Heart right ventricle (tissue), 16 donors: ENCODE measurements at regions not wholly inside any gene's neighbourhood (a gene's known extent, or its start where the extent isn't known, plus 50 kb on each side); places are given as distances from the start of the nearest gene placed in this dataset.

Experiments
- ATAC-seq, 8 donors: fragments of 200-7000 bp; cut with Tn5 transposase; one replicate each; pipeline ENCODE4 v1.9.1; 2020; ENCODE audit warnings: mild to moderate bottlenecking in 8 of 8, moderate library complexity in 8 of 8, moderate number of reproducible peaks in 1 of 8
- DNase-seq, 2 donors: peaks; one replicate each; pipeline ENCODE4 v3.0.0-alpha.2; 2020
- H3K27ac ChIP-seq, 10 donors: fragments of 200-600 bp; sonication (generic) in 2 of 10; one replicate each; pipeline versions ENCODE4 v1.5.0 to v1.8.0; 2020 to 2022; ENCODE audit warnings: mild to moderate bottlenecking in 3 of 10
- H3K27me3 ChIP-seq, 7 donors: fragments of 200-600 bp; one replicate each; pipeline ENCODE4 v1.8.0; 2021 to 2022; ENCODE audit warnings: mild to moderate bottlenecking in 2 of 7
- H3K36me3 ChIP-seq, 9 donors: fragments of 200-600 bp; sonication (generic) in 1 of 9; one replicate each; pipeline versions ENCODE4 v1.5.0 to v1.8.0; 2020 to 2022; ENCODE audit warnings: mild to moderate bottlenecking in 2 of 9
- H3K4me1 ChIP-seq, 9 donors: fragments of 200-600 bp; sonication (generic) in 1 of 9; one replicate each; pipeline versions ENCODE4 v1.5.0 to v1.8.0; 2020 to 2022; ENCODE audit warnings: mild to moderate bottlenecking in 4 of 9
- H3K4me3 ChIP-seq, 10 donors: fragments of 200-600 bp; sonication (generic) in 2 of 10; one replicate each; pipeline versions ENCODE4 v1.5.0 to v1.8.0; 2020 to 2022; ENCODE audit warnings: mild to moderate bottlenecking in 7 of 10, moderate library complexity in 2 of 10
- H3K9me3 ChIP-seq, 11 donors: fragments of 200-600 bp in 10 of 11; sonication (generic) in 2 of 11; one replicate each; pipeline versions ENCODE4 v1.5.0 to v1.8.0; 2013 to 2022; ENCODE audit warnings: mild to moderate bottlenecking in 2 of 11, control low read depth in 1 of 11, moderate library complexity in 1 of 11
- WGBS, 2 donors: extraction: QIAGEN DNeasy Blood & Tissue Kit; methylation state at CpG; one replicate each; pipeline ENCODE4 v1.1.7; 2013; ENCODE audit warnings: inconsistent platforms in 1 of 2; 5-methylcytosine and 5-hydroxymethylcytosine counted together
- intact Hi-C, 10 donors: fragments of 100-400 bp; cut with DNase I; formaldehyde crosslinking; loops; one replicate each; pipeline versions ENCODE4 v1.11.1 to v1.14.2; 2022
- TF ChIP-seq, protein P1 (sequence below), 9 donors: fragments of 200-600 bp; sonication (generic) in 2 of 9; IDR thresholded peaks; one replicate each; pipeline versions ENCODE4 v1.5.0 to v1.8.0; 2021 to 2022; ENCODE audit warnings: antibody characterized with exemption in 9 of 9, mild to moderate bottlenecking in 5 of 9, moderate library complexity in 1 of 9
- donor health status: Arrhythmogenic right ventricular cardiomyopathy.
- donor health status: ischemic (EF 13 %, LVEDD 7.1; RV severe dilation, severe dysfunction).
- donor health status: healthy with polysubstance abuse.
- donor health status: DM: no; HTN: yes; CAD: no.
- donor health status: DM: no; HTN: no; CAD: no.
- donor health status: ischemic (EF 25% LVEDD 6.9; RV normal size, moderate dysfunction).
- donor health status: ischemic (EF 25% LVEDD 5.7; RV mildly dilated, moderate dysfunction).
- donor health status: healthy.
- donor health status: DM: yes; HTN: yes; CAD: no.
- donor health status: Ischemic cardiomyopathy.
- donor health status: ischemic (EF 35%, LVEDD 5.7; RV mildly dilated, moderate dysfunction).
- donor health status: nonischemic (EF 11% LVEDD 7.7; RV severe dilation, severe dysfunction).
- donor health status: DM: yes; HTN: yes; CAD: no.
- donor health status: PGD.
- donor health status: ischemic (EF 29% LVEDD 5.4; RV normal size, mild dysfunction).
- donor health status: nonischemic (EF 23%, LVEDD 6.1; RV moderate dilation, normal function).

DNA sequence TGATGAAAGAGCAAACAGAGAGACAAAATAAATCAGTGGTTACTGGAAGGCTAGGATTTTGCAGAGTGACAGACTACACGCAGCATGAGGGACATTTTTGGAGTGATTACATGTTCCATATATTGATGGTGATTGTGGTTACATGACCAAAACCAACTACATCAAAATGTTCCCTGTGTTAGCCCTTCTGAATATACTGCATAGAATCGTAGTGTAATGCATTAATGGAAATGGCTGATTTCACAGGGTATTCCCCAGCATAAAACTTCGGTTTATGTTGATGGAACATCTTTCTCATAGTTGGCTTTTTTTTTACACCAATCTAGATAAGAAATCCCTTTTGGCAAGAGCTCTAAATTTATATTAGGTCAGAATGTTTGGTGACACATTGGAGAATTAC is 191.3 kb upstream of the CMC1 start:
- no peak for ATAC-seq
- 73 to 79% methylated on average over 3 of the region's 3 CpGs for WGBS, 2 donors

DNA sequence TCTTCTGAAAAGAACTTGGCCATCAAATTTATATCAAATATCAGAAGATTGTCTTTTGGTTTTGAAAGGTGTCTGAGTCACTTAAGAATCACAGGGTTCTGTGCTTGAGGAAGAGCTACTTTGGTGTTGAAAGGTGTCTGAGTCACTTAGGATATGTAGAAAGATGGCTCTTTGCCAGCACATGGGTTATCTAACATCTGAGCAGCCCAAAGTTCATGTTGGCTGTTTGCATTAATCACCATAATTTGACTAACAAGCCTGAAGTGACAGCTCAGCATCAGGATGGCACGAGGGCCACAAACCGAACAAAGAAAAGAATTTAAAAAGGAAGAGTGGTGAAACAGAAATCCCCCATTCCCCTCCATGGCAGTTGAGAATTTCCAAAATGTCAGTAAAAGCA is 190.5 kb upstream of the CMC1 start:
- 75 to 87% methylated on average over 2 of the region's 2 CpGs for WGBS, 2 donors
- Histone ChIP-seq H3K9me3 (no peaks in the 10 kb centered on the region), H3K4me3 (no peak overlapping the region), H3K27me3 (peaks cover 0 to 3% (median 0%) of the 10 kb centered on the region in 7 donors), H3K36me3 (no peaks in the 10 kb centered on the region), H3K27ac (no peak overlapping the region), H3K4me1 (no peaks in the 10 kb centered on the region)
- TF ChIP-seq, protein P1, sequence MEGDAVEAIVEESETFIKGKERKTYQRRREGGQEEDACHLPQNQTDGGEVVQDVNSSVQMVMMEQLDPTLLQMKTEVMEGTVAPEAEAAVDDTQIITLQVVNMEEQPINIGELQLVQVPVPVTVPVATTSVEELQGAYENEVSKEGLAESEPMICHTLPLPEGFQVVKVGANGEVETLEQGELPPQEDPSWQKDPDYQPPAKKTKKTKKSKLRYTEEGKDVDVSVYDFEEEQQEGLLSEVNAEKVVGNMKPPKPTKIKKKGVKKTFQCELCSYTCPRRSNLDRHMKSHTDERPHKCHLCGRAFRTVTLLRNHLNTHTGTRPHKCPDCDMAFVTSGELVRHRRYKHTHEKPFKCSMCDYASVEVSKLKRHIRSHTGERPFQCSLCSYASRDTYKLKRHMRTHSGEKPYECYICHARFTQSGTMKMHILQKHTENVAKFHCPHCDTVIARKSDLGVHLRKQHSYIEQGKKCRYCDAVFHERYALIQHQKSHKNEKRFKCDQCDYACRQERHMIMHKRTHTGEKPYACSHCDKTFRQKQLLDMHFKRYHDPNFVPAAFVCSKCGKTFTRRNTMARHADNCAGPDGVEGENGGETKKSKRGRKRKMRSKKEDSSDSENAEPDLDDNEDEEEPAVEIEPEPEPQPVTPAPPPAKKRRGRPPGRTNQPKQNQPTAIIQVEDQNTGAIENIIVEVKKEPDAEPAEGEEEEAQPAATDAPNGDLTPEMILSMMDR (IDR thresholded peaks at IDR 0.05): no peak
- DNase-seq (no peak), ATAC-seq (no peak)
- intact Hi-C loops: no loop called here

More for the DNA sequence above, 191.3 kb upstream of the CMC1 start:
- no peak overlapping the region for H3K4me3 ChIP-seq
- no peaks in the 10 kb centered on the region for H3K4me1 ChIP-seq
- no peaks in the 10 kb centered on the region for H3K27me3 ChIP-seq
- no peak for DNase-seq
- no peak overlapping the region for H3K27ac ChIP-seq
- H3K9me3 ChIP-seq: no peaks in the 10 kb centered on the region
- no peaks in the 10 kb centered on the region for H3K36me3 ChIP-seq
- TF ChIP-seq, protein P1 (IDR thresholded peaks at IDR 0.05): no peak
- intact Hi-C loops: no loop called here

DNA sequence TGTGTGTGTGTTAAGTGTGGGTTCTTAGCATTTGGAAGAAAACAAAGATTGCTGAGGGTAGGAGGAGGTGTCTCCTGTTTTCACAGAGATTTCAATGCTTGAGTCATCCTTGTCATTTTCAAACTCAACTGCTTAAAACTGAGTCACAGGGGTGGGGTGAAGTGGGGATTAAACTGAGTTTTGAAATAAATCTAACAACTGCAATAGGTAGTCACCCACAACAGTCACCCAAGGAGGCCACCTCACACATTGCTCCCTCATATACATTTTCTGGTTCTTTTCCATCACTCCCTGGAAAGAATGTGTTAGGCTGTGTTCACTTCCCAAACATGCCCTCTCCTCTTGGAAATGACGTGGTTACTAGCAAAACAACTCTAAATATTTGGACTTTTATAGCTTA is 187.7 kb upstream of the CMC1 start:
- no peak for DNase-seq
- H3K36me3 ChIP-seq: no peaks in the 10 kb centered on the region
- H3K9me3 ChIP-seq: no peaks in the 10 kb centered on the region
- H3K4me1 ChIP-seq: no peaks in the 10 kb centered on the region
- 24 to 29% methylated on average over 1 of the region's 1 CpG for WGBS, 2 donors
- no peak for ATAC-seq
- no peak overlapping the region for H3K4me3 ChIP-seq
- peaks cover 0 to 4% (median 0%) of the 10 kb centered on the region in 7 donors for H3K27me3 ChIP-seq
- intact Hi-C loops: no loop called here
- TF ChIP-seq, protein P1 (IDR thresholded peaks at IDR 0.05): no peak
- H3K27ac ChIP-seq: no peak overlapping the region

DNA sequence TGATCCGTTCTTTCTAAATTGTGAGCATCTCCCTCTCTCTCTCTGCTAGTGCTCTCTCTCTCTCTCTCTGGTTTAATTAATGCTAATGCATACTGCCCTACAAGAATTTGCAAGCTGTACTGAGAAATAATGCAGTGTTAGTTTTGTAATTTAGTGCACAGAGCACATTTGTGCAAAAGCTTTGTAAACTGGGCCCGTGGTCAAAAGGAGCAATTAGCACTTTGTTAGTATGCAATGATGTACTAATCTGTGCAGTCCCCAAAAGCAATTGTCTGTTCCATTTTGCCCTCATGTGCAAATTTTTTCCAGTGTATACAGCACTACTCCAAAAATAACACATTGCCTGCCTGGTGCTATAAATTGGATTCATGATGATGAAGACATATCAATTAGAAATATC is 184.6 kb upstream of the CMC1 start:
- ATAC-seq (no peak), DNase-seq (no peak)
- intact Hi-C loops: no loop called here
- Histone ChIP-seq H3K9me3 (no peaks in the 10 kb centered on the region), H3K4me1 (no peaks in the 10 kb centered on the region), H3K27ac (no peak overlapping the region), H3K27me3 (peaks cover 0 to 4% (median 0%) of the 10 kb centered on the region in 7 donors), H3K4me3 (no peak overlapping the region), H3K36me3 (no peaks in the 10 kb centered on the region)
- TF ChIP-seq, protein P1 (IDR thresholded peaks at IDR 0.05): no peak
- WGBS, 2 donors: 76 to 85% methylated on average over 2 of the region's 2 CpGs
